ENCODE measurements at regions not wholly inside any gene's neighbourhood (a gene's known extent, or its start where the extent isn't known, plus 50 kb on each side); places are given as distances from the start of the nearest gene placed in this dataset.

GRCh38 chr5:167861928-167862426 is 429.5 kb upstream of the WWC1 start:
- H3K4me1 Mint-ChIP-seq: no peaks in the 10 kb centered on the region
- H3K9me3 Mint-ChIP-seq: peaks cover 10% of the 10 kb centered on the region
- H3K27me3 Mint-ChIP-seq (ENCODE audit: low read depth): peaks cover 3% of the 10 kb centered on the region
- DNase-seq (ENCODE audit: low spot score) (no peak), ATAC-seq (no peak)
- ChIA-PET POLR2A (no interaction called here), CTCF (no interaction called here)
- no peak overlapping the region for H3K27ac Mint-ChIP-seq
- peaks cover 11% of the 10 kb centered on the region for H3K36me3 Mint-ChIP-seq
- no peak for TF ChIP-seq EMX1 (CRISPR knock-in tag; IDR thresholded peaks at IDR 0.05)
- no peak for TF ChIP-seq ELF4 (CRISPR knock-in tag; IDR thresholded peaks at IDR 0.05; ENCODE audit: low read depth)
- TF ChIP-seq IRF1 (CRISPR knock-in tag; IDR thresholded peaks at IDR 0.05): no peak
- TF ChIP-seq GTF2I (CRISPR knock-in tag; conservative IDR thresholded peaks at IDR 0.05): no peak
- TF ChIP-seq JAZF1 (CRISPR knock-in tag; IDR thresholded peaks at IDR 0.05): no peak
- TF ChIP-seq KAT7 (CRISPR knock-in tag; IDR thresholded peaks at IDR 0.05; ENCODE audit: borderline replicate concordance): no peak
- H3K4me3 Mint-ChIP-seq: no peak overlapping the region

GRCh38 chr5:167863883-167864282 is 427.6 kb upstream of the WWC1 start:
- POLR2A ChIA-PET: interaction anchor here (0.7 kb wide), 1 partner anchor 1182 kb away, joined by 3 read pairs; no protein-coding TSS in a partner anchor
- no peaks in the 10 kb centered on the region for H3K4me1 Mint-ChIP-seq
- CTCF ChIA-PET: no interaction called here
- H3K27ac Mint-ChIP-seq: no peak overlapping the region
- no peak overlapping the region for H3K4me3 Mint-ChIP-seq
- H3K36me3 Mint-ChIP-seq: peaks cover 4% of the 10 kb centered on the region
- peaks cover 3% of the 10 kb centered on the region; the same call in 1 of the 2 replicates for H3K27me3 Mint-ChIP-seq (ENCODE audit: low read depth)
- DNase-seq (ENCODE audit: low spot score): no peak
- ATAC-seq: no peak
- H3K9me3 Mint-ChIP-seq: peaks cover 4% of the 10 kb centered on the region
- TF ChIP-seq ELF4 (CRISPR knock-in tag; IDR thresholded peaks at IDR 0.05; ENCODE audit: low read depth) (no peak), ZNF281 (CRISPR knock-in tag; IDR thresholded peaks at IDR 0.05) (no peak), ZNF671 (CRISPR knock-in tag; IDR thresholded peaks at IDR 0.05) (no peak), ZNF219 (CRISPR knock-in tag; IDR thresholded peaks at IDR 0.05; ENCODE audit: borderline replicate concordance) (no peak), NFYB (CRISPR knock-in tag; conservative IDR thresholded peaks at IDR 0.05; ENCODE audit: low read depth) (no peak), ZNF317 (CRISPR knock-in tag; IDR thresholded peaks at IDR 0.05; ENCODE audit: borderline replicate concordance, low read depth) (no peak), ZNF512 (CRISPR knock-in tag; IDR thresholded peaks at IDR 0.05; ENCODE audit: borderline replicate concordance) (no peak), ZMAT4 (CRISPR knock-in tag; IDR thresholded peaks at IDR 0.05) (no peak), MYBL2 (CRISPR knock-in tag; IDR thresholded peaks at IDR 0.05) (no peak)

GRCh38 chr5:167864801-167865200 is 426.6 kb upstream of the WWC1 start:
- peaks cover 3% of the 10 kb centered on the region; the same call in 1 of the 2 replicates for H3K27me3 Mint-ChIP-seq (ENCODE audit: low read depth)
- H3K36me3 Mint-ChIP-seq: peaks cover 4% of the 10 kb centered on the region
- no peak for DNase-seq (ENCODE audit: low spot score)
- ChIA-PET POLR2A (no interaction called here), CTCF (no interaction called here)
- no peak overlapping the region for H3K27ac Mint-ChIP-seq
- no peak overlapping the region for H3K4me3 Mint-ChIP-seq
- ATAC-seq: no peak
- peaks cover 4% of the 10 kb centered on the region for H3K9me3 Mint-ChIP-seq
- H3K4me1 Mint-ChIP-seq: no peaks in the 10 kb centered on the region
- no peak for TF ChIP-seq SMAD3 (CRISPR knock-in tag; IDR thresholded peaks at IDR 0.05; ENCODE audit: borderline replicate concordance)
- TF ChIP-seq ESRRA (CRISPR knock-in tag; IDR thresholded peaks at IDR 0.05; ENCODE audit: borderline replicate concordance): no peak
- no peak for TF ChIP-seq ZBTB21 (CRISPR knock-in tag; IDR thresholded peaks at IDR 0.05; ENCODE audit: borderline replicate concordance)
- no peak for TF ChIP-seq E2F4 (CRISPR knock-in tag; IDR thresholded peaks at IDR 0.05; ENCODE audit: borderline replicate concordance, low read depth)
- no peak for TF ChIP-seq RELA (CRISPR knock-in tag; IDR thresholded peaks at IDR 0.05; ENCODE audit: borderline replicate concordance)
- TF ChIP-seq NR2C2 (CRISPR knock-in tag; IDR thresholded peaks at IDR 0.05): no peak
- TF ChIP-seq IRF2 (CRISPR knock-in tag; IDR thresholded peaks at IDR 0.05; ENCODE audit: borderline replicate concordance, low read depth): no peak
- TF ChIP-seq AR (CRISPR knock-in tag; IDR thresholded peaks at IDR 0.05): no peak
- no peak for TF ChIP-seq FOXJ3 (CRISPR knock-in tag; IDR thresholded peaks at IDR 0.05; ENCODE audit: borderline replicate concordance)
- no peak for TF ChIP-seq ZNF232 (CRISPR knock-in tag; IDR thresholded peaks at IDR 0.05)
